PC-3 (cell line): ENCODE measurements at regions not wholly inside any gene's neighbourhood (a gene's known extent, or its start where the extent isn't known, plus 50 kb on each side); places are given as distances from the start of the nearest gene placed in this dataset.

ENCODE experiments used
- ATAC-seq: fragments of 200-7000 bp; cut with Tn5 transposase; 2 replicates; pipeline ENCODE4 v1.9.1; 2020; ENCODE audit warnings: mild to moderate bottlenecking, moderate library complexity
- BruUV-seq: library from RNA; stranded (reverse); fragments of 400-500 nt; replicated peaks from 2 replicates; lab custom pipeline; 2021; lab: Mats Ljungman, UMichigan
- CTCF ChIA-PET: fragments of 300-600 bp; sonication (Branson Sonifier 250); formaldehyde crosslinking; loops from one replicate; lab custom pipeline; 2022; ENCODE audit warnings: antibody characterized with exemption; lab: Charles Lee
- POLR2A ChIA-PET: fragments of 300-600 bp; sonication (Branson Sonifier 250); formaldehyde crosslinking; loops from one replicate; lab custom pipeline; 2022; ENCODE audit warnings: antibody characterized with exemption; ENCODE audit not compliant: unreplicated experiment; lab: Charles Lee
- DNase-seq: peaks from one replicate; pipeline ENCODE4 v3.0.0-alpha.2; 2015
- H2AFZ ChIP-seq: fragments of 300-600 bp; sonication (generic); 2 replicates; pipeline ENCODE4 v1.6.0; 2016; ENCODE audit warnings: antibody characterized with exemption, low read length
- H3F3A ChIP-seq: fragments of 300-600 bp; sonication (generic); one replicate; pipeline ENCODE4 v1.6.0; 2017; ENCODE audit warnings: antibody characterized with exemption, low read length, control low read depth, mild to moderate bottlenecking; ENCODE audit not compliant: unreplicated experiment
- H3K27ac ChIP-seq: fragments of 300-600 bp; sonication (generic); 2 replicates; pipeline ENCODE4 v1.5.1; 2016; ENCODE audit warnings: mild to moderate bottlenecking, low read length
- H3K27me3 ChIP-seq: fragments of 300-600 bp; sonication (generic); 2 replicates; pipeline ENCODE4 v1.6.1; 2016; ENCODE audit warnings: low read length, mixed read lengths
- H3K36me3 ChIP-seq: fragments of 300-600 bp; sonication (generic); 2 replicates; pipeline ENCODE4 v1.6.1; 2016; ENCODE audit warnings: low read depth, mixed run types, low read length, mixed read lengths
- H3K4me1 ChIP-seq: fragments of 300-600 bp; sonication (generic); 2 replicates; pipeline ENCODE4 v1.5.1; 2016; ENCODE audit warnings: low read length; ENCODE audit not compliant: insufficient read depth
- H3K4me2 ChIP-seq: fragments of 300-600 bp; sonication (generic); 2 replicates; pipeline ENCODE4 v1.6.0; 2016; ENCODE audit warnings: low read length
- H3K4me3 ChIP-seq: fragments of 300-600 bp; sonication (generic); 2 replicates; pipeline ENCODE4 v1.5.1; 2016; ENCODE audit warnings: mild to moderate bottlenecking, low read length, mixed read lengths
- H3K79me2 ChIP-seq: fragments of 300-600 bp; sonication (generic); 2 replicates; pipeline ENCODE4 v1.6.1; 2017; ENCODE audit warnings: low read length, mixed read lengths
- H3K9ac ChIP-seq: fragments of 300-600 bp; sonication (generic); 2 replicates; pipeline ENCODE4 v1.6.0; 2016; ENCODE audit warnings: mild to moderate bottlenecking, low read length
- H3K9me2 ChIP-seq: fragments of 300-600 bp; sonication (generic); replicated peaks from 2 replicates; pipeline ENCODE4 v1.6.1; 2016; ENCODE audit warnings: mixed run types, low read length, mixed read lengths
- H3K9me3 ChIP-seq: fragments of 300-600 bp; sonication (generic); 2 replicates; pipeline ENCODE4 v1.6.1; 2016; ENCODE audit warnings: low read length, mixed read lengths
- H4K20me1 ChIP-seq: fragments of 300-600 bp; sonication (generic); 2 replicates; pipeline ENCODE4 v1.6.1; 2016; ENCODE audit warnings: low read length, mixed read lengths
- EZH2 ChIP-seq: fragments of 300-600 bp; sonication (generic); IDR thresholded peaks from one replicate; pipeline ENCODE4 v1.6.1; 2017; ENCODE audit warnings: antibody characterized with exemption, mild to moderate bottlenecking, low read length; ENCODE audit not compliant: unreplicated experiment
- EZH2phosphoT487 ChIP-seq: fragments of 300-600 bp; sonication (generic); IDR thresholded peaks from 2 replicates; pipeline ENCODE4 v1.6.1; 2018; ENCODE audit warnings: mild to moderate bottlenecking, antibody characterized with exemption, low read length, borderline replicate concordance
- intact Hi-C: fragments of 100-400 bp; cut with micrococcal nuclease; formaldehyde crosslinking; loops from 2 replicates; pipeline ENCODE4 v1.9.0; 2023
- TF ChIP-seq, protein P1 (sequence below): fragments of 300-600 bp; sonication (generic); conservative IDR thresholded peaks from 2 replicates; pipeline ENCODE4 v1.5.1; 2017; ENCODE audit warnings: antibody characterized with exemption, low read depth, mild to moderate bottlenecking, low read length

DNA sequence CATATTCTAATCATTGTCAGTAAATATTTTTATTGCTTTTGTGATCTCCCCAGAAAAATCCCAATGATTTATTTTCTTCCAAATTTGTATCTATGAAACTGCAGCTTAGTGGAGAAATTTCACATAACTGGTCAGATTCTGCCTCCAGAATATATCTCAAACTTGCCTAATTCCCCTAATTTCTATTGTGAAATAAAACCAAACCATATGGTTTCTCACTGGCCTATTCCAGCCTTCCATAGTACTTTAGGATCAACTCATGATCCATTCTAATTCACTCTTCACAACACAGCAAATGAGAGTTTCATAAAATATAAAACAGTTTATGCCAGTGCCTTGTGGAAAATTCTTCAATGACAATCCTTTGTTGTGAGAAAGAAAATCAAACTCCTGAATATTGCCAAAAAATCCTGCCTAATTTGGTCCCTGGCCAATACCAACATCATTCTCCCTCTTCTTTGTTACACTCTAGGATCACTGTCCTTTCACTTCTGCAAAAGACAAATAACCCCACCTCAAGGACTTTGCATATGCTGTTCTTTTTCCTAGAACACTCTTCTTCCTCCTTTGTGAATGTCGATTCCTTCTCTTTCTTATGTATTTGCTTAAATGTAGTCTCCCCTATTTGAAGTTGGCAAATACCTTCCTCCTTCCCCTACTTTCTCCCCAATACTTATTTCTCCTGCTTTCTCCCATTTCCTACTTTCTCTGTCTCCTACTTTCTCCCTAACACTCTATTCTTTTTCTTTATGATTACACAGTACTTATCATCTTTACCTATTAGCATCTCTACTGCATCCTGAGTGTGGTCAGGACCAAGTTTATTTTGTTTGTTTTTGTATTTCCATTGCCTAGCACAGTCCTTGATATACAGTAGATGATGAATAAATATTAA is 587.5 kb downstream of the RFPL4B start:
- Histone ChIP-seq H3K4me2 (no peak overlapping the region), H3K36me3 (no peaks in the 10 kb centered on the region), H3F3A (no peaks in the 10 kb centered on the region), H3K9me2 (no peaks in the 10 kb centered on the region), H3K27me3 (no peaks in the 10 kb centered on the region), H3K9ac (no peak overlapping the region), H4K20me1 (no peaks in the 10 kb centered on the region), H3K4me1 (peaks cover 5% of the 10 kb centered on the region; the same call in 1 of the 2 replicates), H3K79me2 (no peaks in the 10 kb centered on the region), H3K27ac (no peak overlapping the region), H3K4me3 (no peak overlapping the region), H3K9me3 (no peaks in the 10 kb centered on the region), H2AFZ (no peak overlapping the region)
- ChIA-PET POLR2A (no interaction called here), CTCF (no interaction called here)
- DNase-seq (no peak), ATAC-seq (no peak)
- intact Hi-C loops = no loop called here
- BruUV-seq = no TSS peak
- TF ChIP-seq, protein P1, sequence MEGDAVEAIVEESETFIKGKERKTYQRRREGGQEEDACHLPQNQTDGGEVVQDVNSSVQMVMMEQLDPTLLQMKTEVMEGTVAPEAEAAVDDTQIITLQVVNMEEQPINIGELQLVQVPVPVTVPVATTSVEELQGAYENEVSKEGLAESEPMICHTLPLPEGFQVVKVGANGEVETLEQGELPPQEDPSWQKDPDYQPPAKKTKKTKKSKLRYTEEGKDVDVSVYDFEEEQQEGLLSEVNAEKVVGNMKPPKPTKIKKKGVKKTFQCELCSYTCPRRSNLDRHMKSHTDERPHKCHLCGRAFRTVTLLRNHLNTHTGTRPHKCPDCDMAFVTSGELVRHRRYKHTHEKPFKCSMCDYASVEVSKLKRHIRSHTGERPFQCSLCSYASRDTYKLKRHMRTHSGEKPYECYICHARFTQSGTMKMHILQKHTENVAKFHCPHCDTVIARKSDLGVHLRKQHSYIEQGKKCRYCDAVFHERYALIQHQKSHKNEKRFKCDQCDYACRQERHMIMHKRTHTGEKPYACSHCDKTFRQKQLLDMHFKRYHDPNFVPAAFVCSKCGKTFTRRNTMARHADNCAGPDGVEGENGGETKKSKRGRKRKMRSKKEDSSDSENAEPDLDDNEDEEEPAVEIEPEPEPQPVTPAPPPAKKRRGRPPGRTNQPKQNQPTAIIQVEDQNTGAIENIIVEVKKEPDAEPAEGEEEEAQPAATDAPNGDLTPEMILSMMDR = no peak
- TF ChIP-seq EZH2 = no peak
- TF ChIP-seq EZH2phosphoT487 = no peak

DNA sequence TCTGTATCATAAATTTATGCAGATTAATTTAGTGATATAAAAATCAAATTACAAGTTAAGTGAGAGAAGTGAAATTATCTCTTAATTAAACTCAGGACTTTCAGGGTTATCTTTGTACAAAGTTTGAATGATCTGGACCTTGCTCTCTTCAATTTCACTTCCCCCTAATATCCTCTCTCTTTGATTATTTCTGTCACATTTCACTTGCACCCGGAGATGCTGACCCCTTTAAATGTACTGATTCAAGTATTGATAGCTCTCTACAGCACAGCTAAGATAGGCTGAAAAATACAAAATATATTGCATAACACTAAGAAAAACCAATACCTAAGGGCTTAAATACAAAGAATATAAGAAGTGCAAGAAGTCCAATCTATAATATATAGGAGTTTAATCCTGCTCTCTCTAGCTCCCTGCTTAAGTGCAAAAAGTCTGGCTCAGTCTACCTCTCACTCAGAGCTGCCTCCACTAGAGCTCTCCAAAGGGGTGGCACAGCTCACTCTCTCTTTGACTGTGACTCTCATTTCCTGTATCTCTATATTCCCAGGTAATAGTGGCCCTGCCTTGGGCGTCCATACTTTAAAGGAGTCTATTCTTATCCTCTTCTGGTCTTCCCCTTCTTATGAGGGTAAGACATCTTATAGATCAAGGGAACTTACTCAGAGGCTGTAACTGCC is 588.4 kb downstream of the RFPL4B start:
- Histone ChIP-seq H3K9ac (no peak overlapping the region), H3K9me2 (no peaks in the 10 kb centered on the region), H3K4me3 (no peak overlapping the region), H3F3A (no peaks in the 10 kb centered on the region), H3K4me2 (no peak overlapping the region), H3K27ac (no peak overlapping the region), H4K20me1 (no peaks in the 10 kb centered on the region), H3K9me3 (no peaks in the 10 kb centered on the region), H3K79me2 (no peaks in the 10 kb centered on the region), H3K4me1 (peaks cover 5% of the 10 kb centered on the region; the same call in 1 of the 2 replicates), H3K36me3 (no peaks in the 10 kb centered on the region), H3K27me3 (no peaks in the 10 kb centered on the region), H2AFZ (no peak overlapping the region)
- TF ChIP-seq EZH2phosphoT487 (no peak), EZH2 (no peak)
- TF ChIP-seq, protein P1 = no peak
- ChIA-PET CTCF (no interaction called here), POLR2A (no interaction called here)
- no peak for DNase-seq
- BruUV-seq = no TSS peak
- intact Hi-C loops = no loop called here
- no peak for ATAC-seq
